ENCODE measurements at regions not wholly inside any gene's neighbourhood (a gene's known extent, or its start where the extent isn't known, plus 50 kb on each side); places are given as distances from the start of the nearest gene placed in this dataset.

GRCh38 chr4:127237581-127237980, 395.2 kb upstream of the INTU start:
- TF ChIP-seq CTCF (IDR thresholded peaks at IDR 0.05; ENCODE audit: extremely low read depth in 1 of 2, insufficient read depth in 1 of 2, low read depth in 1 of 2, low read length in 2 of 2) (no peak), POLR2A (IDR thresholded peaks at IDR 0.05; ENCODE audit: low read depth, low read length) (no peak), MYC (IDR thresholded peaks at IDR 0.05; ENCODE audit: low read depth, low read length) (no peak), POLR2AphosphoS5 (IDR thresholded peaks at IDR 0.05; ENCODE audit: insufficient read depth, low read depth, low read length) (no peak), JUN (IDR thresholded peaks at IDR 0.05; ENCODE audit: borderline replicate concordance, insufficient read depth, insufficient read length, low read depth) (no peak), EZH2 (IDR thresholded peaks at IDR 0.05; ENCODE audit: borderline replicate concordance, low read depth, low read length, severe bottlenecking) (no peak), MAX (IDR thresholded peaks at IDR 0.05; ENCODE audit: insufficient read depth, insufficient read length) (no peak), FOS (IDR thresholded peaks at IDR 0.05; ENCODE audit: borderline replicate concordance, insufficient read depth, low read length) (no peak), GATA2 (IDR thresholded peaks at IDR 0.05; ENCODE audit: insufficient read depth, insufficient read length, low read depth, low read length) (no peak)
